ENCODE measurements at regions not wholly inside any gene's neighbourhood (a gene's known extent, or its start where the extent isn't known, plus 50 kb on each side); places are given as distances from the start of the nearest gene placed in this dataset.

- no peak for DNase-seq
Observed at GRCh38 chr6:113271437-113271836, 585.7 kb upstream of the MARCKS start.

DNA sequence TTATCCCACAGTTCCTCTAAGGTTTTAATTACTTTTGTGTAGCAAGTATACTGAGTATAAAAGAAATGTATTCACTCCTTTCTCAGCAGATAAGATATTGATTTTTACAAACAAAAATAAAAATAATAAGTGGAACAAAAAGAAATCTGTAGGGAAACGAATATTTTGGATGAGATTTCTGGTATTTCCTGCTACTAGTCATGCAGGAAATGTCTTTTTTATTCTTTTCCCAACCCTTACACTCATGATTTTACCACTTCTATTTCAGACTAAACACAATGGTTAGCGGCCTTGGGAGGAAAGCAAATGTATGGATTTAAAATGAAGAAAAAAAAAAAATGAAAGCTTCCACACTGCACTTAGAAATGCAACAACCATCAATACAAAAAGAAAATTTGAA, 580.5 kb upstream of the MARCKS start:
- DNase-seq, result no peak

DNA sequence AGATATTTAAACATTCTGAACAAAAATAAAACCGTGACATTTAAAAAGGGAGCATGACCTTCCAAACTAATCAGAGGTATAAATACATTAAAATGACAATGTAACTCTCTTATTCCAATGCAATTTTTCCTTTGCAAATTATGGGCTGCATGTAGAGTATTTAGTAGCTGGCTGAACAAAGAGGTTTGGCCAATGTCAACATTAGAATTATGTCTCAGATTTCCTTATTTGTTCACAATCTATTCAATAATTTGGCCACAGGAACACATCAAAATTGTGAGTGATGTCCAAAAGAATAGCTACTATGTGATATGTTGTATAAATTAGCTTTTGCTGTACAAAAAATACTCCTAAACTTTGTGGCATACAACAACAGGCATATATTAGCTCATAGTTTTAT, 580.0 kb upstream of the MARCKS start:
- no peak for DNase-seq

- no peak for DNase-seq
Observed at GRCh38 chr6:113281014-113281413, 576.1 kb upstream of the MARCKS start.

DNA sequence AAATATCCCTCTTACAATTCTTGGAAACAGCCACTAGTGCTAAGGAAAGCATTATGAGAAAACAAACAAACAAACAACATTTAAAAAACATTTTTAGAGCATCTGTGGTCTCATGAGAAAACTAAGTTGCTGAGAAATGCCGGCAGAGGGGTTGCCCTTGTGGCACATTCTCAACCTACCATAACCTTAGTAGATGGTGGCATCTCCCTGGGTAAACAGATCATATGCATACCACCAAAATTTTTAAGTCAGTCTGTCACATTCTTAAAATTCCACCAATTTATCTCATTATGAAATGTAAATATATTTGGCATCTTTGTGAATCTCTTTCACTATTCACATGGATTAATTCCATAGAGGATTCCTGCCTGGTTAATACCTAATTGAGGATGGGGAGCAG, 575.7 kb upstream of the MARCKS start:
- DNase-seq, result no peak

GRCh38 chr6:113287396-113287795, 569.7 kb upstream of the MARCKS start:
- no peak for DNase-seq

- no peak for DNase-seq
Observed at GRCh38 chr6:113288409-113288808, 568.7 kb upstream of the MARCKS start.

GRCh38 chr6:113289166-113289565, 568.0 kb upstream of the MARCKS start:
- DNase-seq, result no peak

- DNase-seq, result no peak
Observed at GRCh38 chr6:113290684-113291083, 566.5 kb upstream of the MARCKS start.

GRCh38 chr6:113291751-113292445, 565.2 kb upstream of the MARCKS start:
- DNase-seq, result no peak

- DNase-seq, result no peak
Observed at GRCh38 chr6:113292646-113293422, 564.3 kb upstream of the MARCKS start.

- no peak for DNase-seq
Observed at GRCh38 chr6:113293423-113293740, 563.8 kb upstream of the MARCKS start.

GRCh38 chr6:113299531-113299930, 557.6 kb upstream of the MARCKS start:
- DNase-seq, result no peak

GRCh38 chr6:113301651-113302050, 555.5 kb upstream of the MARCKS start:
- DNase-seq, result no peak

DNA sequence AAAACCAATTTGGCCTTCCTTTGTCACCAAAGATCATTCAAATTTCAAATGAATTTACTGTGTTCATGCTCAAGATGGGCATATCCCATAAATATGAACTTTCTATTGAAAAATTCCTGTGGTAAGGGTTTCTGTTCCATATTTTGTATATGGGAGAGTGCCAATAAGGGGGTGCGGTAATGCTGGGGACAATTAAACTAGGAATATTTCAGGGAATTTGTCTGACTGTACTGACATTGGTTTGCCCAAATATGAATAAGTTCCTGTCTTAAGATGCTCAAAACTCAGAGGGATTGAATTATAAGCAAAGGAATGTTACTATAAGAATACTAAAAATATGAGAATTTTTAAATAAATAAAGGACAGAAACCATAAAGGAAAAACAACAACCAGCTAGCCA, 553.0 kb upstream of the MARCKS start:
- no peak for DNase-seq

GRCh38 chr6:113306552-113307145, 550.5 kb upstream of the MARCKS start:
- peak; percentile 33 for DNase-seq

DNA sequence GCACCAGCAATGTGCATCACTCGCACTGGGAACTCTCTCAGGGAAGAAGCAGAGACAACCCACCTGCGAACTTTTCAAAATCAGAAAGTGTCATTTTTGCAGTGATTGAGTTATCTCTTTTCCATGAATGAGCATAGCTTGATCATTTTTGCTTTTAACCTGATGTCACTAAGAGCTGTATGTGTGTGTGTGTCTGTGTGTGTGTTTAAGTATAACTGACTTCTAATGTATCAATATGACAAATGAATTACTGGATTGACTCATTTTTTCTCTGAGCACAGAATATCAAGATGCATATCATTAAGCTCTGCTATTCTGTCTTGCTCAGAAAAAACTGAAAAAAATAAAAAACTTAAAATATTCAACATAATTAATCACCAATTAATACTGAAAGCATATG, 548.9 kb upstream of the MARCKS start:
- DNase-seq, result no peak

GRCh38 chr6:113313841-113314240, 543.3 kb upstream of the MARCKS start:
- no peak for DNase-seq

DNA sequence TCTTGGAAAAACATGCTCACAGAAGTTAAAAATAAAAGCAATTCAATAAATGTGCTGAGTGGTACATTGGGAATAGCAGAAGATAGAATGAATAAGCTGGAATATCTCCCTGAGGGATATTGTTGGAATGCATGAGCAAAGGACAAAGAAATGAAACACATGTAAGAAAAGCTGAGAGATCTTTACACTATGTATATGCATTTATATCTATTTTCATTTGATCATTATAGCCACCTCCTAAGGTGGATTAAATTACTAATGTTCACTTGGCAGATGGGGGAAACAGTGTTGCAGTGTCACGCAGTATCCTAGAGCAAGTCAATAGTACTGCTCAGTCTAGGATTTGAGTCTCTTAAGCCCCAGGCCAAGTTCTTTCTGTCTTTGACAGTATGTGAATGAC, 542.0 kb upstream of the MARCKS start:
- no peak for DNase-seq

DNA sequence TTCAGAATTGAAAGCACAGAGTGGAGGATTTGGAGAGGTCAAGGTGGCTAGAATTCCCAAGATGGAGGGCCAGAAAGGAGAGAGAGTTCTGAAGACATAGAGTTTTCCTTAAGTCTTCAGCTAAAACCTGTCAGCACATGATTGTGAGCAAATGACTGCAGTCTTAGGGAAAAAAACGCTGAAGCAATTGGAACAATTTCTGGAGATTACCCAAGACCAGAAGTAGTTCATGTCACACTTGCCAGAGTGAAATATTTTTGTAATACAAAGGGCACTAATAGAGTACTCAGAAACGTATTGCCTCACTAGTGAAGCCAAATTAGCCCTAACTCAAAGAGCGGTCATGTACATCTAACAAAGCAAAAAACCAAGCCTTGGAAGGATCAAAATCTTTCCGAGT, 541.3 kb upstream of the MARCKS start:
- no peak for DNase-seq

GRCh38 chr6:113317442-113317841, 539.7 kb upstream of the MARCKS start:
- DNase-seq, result no peak

DNA sequence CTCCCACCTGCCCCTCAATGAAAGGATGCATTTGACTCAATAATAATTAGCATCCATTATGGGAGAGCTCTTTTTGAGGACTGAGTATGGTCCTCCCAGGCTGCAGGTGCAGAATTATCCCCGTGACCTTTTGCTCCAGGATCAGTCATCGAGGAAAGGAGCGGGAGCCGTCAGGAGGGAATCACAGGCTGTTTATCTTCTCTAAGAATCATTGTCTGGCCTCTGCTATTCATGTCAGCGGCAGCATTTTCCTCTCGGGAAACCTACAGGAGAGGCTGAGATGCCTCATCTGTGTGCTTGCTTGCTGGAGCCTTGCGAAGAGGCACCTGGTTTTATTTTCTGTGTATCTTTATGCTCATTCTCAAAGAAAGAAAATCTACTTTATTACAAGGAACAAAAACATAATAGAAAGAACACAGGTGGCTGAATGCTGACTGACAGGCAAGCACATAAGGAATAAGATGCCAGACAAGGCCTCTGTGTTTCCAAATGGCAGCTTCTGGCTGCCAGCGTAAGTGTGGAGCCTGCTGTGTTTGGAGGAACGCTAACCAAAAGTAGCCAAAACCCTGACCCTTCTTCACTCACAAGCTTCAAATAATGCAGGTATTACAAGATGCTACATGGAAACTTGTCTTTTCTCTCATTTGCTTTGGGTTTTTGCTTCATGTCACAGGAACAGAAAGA, 539.1 kb upstream of the MARCKS start:
- DNase-seq, result no peak

GRCh38 chr6:113318575-113318917, 538.6 kb upstream of the MARCKS start:
- DNase-seq, result no peak

DNA sequence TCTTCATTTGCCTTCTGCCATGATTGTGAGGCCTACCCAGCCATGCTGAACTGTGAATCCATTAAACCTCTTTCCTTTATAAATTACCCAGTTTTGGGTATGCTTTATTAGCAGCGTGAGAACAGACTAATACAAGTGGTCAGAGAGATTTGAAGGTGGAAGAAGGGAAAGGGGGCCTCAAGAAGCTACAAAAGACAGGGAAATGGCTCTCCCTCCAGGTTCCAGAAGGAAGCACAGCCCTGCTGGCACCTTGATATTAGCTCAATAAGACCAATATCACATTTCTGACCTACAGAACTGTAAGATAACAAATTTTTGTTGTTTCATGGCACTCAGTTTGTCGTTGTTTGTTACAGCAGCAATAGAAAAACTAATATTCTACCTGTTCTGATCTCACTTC, 536.5 kb upstream of the MARCKS start:
- DNase-seq, result no peak

Measured in CD4-positive, alpha-beta T cell treated with Interleukin-4 for 4 hours (primary cell).